GM18505 (cell line): ENCODE measurements at regions not wholly inside any gene's neighbourhood (a gene's known extent, or its start where the extent isn't known, plus 50 kb on each side); places are given as distances from the start of the nearest gene placed in this dataset.

ENCODE experiments used
- ATAC-seq: cut with Tn5 transposase; IDR thresholded peaks from one replicate; pipeline ENCODE4 v1.9.1; 2021; ENCODE audit not compliant: unreplicated experiment
- POLR2A ChIP-seq: IDR thresholded peaks from 4 replicates; pipeline ENCODE4 v1.6.1; 2011; ENCODE audit warnings: borderline replicate concordance; ENCODE audit not compliant: insufficient read depth, insufficient read length; ENCODE audit errors: extremely low read depth

GRCh38 chr3:194269610-194270145 is 81.5 kb downstream of the CPN2 start:
- no peak for ATAC-seq
- no peak for TF ChIP-seq POLR2A

DNA sequence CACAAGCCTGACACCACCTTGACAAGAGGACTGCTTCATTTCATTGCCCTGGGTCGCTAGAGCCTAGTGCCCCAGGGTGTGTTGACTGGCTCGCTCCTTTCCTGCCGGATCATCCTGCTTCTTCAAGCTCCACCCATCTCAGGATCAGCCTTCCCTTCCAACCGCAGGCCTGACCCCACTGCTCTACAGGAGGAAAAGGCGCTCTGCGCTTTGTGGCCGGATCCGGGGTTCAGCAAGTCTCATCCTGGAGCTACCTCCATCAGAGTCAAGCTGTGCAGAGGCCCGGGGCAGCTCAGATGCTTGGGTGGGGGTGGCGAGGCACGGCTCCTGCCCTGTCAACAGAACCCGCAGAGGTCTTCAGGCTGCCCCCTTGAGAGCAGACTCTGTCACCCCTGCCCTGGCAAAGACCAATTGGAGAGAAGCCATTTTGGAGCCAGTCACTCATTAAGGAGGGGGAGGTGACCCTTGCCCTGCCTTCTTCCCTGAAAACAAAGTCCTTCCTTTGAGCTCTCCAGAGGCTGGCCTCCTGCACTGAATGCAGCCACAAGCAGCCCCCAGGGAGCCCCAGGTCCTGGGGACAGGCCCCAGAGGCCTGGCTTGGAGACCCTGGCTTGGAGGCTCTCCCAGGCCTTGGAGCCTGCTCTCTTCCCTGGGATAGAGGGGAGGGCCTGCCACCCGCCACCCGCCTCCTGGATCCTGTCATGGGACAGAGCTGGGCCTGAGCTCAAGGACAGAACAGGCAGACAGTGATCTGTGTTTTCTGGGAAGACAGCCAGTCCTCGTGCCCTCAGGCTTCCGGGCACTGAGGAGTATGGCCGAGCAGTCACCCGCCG is 80.3 kb downstream of the CPN2 start:
- ATAC-seq, result no peak

DNA sequence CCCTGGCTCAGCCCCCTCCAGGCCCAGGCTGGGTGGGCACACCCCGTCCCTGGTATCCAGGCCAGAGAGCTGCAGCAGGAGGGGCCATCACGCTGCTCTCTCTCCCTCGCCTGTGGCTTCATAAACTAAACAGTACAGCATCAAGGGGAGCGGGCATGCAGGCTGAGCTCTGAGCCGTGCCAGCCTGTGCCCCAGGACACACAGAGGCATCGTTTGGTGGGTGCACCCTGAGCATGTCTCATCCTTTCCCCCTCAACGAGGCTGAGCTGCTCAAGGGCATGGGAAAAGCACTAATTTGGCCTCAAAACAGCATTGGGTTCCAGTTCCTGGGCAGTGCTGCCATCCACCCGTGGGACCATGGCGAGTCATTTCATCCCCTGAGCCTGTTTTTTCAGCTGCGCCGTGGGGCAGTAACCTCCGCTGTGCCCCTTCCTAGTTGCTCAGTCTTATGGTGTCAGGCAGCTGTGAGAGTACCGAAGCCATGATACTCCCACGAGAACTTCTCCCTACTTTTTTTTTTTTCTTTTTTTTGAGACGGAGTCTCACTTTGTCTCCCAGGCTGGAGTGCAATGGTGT is 79.6 kb downstream of the CPN2 start:
- TF ChIP-seq POLR2A, result no peak
- no peak for ATAC-seq

More for the DNA sequence above, 80.3 kb downstream of the CPN2 start:
- TF ChIP-seq POLR2A, result no peak

DNA sequence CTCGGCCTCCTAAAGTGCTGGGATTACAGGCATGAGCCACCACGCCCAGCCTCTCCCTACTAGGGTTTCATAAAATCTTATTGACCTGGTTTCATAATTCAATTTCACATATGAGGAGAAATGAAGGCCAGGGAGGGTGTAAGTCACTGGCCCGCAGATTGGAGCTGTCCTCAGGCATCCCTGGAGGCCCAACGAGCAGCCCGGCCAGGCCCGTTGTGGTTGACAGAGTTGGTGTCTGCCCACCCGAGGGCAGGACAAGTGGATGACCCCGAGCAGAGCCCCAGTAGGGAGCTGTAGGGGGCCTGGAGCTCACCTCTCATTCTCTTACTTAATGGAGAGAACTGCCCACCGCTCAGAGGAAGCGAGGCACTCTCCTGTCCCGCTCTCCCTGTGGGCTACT is 78.9 kb downstream of the CPN2 start:
- no peak for TF ChIP-seq POLR2A

DNA sequence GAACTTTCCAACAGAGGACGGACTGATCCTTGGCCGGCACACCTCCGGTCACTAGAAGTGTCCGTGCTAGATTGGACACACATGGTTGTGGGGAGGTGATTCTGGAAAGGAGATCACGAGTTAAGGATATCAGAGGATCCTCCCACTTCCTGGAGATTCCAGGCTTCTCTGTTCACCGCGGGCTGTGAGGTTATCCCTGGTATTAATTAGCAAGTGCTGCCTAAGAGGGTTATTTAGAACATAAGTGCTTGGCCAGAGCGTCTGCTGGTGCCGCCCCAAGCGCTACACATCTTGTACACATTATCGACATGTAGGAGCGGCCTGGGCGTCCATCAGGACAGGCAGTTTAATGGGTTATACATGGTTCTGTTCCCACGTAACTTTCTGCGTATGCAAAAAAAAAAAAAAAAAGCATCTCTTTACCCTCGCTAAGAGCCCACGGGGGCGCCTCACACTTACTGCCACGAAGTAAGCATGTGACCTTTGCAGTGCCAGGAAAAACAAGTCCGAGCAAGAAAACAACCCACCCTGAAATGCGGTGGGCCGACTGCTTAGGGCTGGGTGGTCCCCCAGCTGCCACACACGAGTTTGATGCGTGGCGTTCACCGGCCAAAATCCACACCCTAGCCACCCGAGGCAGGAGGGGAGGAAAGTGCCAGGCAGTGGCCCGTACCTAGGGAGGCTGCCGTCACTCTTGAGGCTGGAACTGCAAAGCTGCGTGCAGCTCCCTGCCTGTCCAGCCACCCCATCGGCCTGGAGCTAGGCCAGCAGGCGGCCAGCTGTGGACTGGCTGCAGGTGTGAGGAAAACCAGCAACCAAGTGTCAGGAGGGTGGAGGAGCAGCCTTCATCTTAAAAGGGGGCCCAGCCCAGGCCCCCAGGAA is 78.0 kb downstream of the CPN2 start:
- no peak for ATAC-seq
- TF ChIP-seq POLR2A, result no peak

More for the DNA sequence above, 78.9 kb downstream of the CPN2 start:
- no peak for ATAC-seq

DNA sequence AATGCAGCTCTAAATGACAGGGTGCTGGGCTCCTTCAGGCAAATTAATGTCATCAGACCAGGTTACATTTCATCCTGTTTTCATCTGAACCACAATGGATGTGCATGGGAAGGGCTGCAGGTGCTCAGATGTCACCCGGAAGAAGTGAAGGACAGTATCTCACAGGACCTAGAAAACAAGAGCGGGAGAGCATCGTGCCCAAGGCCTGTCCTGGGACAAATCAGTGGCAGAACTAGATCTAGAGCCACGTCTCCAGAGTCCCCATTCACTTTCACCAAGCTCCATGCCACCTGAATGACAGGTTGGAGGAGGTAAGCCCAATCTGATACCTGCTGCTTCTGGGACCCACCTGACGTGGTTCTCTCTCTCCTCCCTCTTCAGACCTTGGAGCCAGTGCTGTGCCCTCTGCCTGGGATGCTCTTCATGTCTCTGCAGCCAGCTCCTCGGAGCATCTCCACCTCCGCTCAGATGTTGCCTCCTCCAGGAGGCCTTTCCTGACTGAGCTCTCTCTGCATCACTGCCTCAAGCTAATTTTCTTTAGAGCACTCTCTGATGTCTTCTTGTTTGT is 77.3 kb downstream of the CPN2 start:
- no peak for ATAC-seq
- no peak for TF ChIP-seq POLR2A

GRCh38 chr3:194274424-194275085 is 76.6 kb downstream of the CPN2 start:
- ATAC-seq, result no peak
- no peak for TF ChIP-seq POLR2A

DNA sequence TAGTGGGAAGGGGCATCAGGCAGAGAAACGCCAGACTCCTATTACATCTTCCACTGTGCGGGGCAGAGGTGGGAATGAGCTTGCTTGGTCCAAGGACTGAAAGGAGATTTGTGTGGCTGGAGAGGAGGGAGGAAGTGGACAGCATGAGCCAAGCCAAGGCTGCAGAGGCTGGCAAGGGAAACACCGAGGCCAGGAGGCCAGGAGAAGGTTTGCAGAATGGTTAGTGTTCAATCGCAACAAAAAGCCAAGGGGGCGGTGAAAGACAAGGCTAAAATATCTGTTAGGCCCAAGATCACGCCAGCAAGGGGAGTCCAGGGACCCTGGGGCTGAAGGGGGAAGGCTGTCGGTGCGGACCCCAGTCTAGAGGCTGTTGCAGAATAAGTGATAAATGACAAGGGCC is 75.8 kb downstream of the CPN2 start:
- TF ChIP-seq POLR2A, result no peak
- no peak for ATAC-seq

DNA sequence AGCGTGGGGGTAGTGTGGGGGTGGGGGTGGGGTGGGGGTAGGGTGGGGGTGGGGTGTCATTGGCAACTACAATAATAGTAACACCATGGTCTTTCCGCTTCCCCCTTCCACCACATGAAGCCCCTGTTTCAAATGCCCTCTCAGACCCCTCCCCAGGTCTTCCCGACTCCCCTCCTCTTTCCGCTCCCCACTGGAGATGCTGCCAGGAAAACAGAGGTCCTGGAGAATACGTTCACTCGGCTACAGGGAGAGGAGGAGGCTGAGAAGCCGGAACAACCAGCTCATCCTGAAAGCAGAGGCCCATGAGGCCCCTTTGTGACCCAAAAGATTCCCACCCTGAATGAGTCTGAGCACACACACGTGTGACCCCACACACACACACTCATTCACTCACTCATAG is 75.4 kb downstream of the CPN2 start:
- TF ChIP-seq POLR2A, result no peak
- ATAC-seq, result no peak

DNA sequence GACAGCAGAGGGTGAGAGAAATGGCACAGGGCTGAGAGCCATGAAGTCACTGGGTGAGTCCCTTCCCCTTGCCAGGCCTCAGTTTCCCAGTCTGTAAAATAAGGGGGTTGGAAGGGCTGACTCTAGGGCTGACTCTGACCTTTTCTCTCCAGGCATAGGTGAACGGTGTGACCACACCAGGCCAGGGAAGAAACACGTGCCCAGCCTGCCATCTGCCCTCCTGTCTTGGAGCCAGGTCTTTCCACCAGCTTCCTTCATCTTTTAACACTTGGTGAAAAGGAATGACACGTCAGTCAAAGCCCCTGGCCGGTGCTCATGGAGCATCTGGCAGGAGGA is 74.4 kb downstream of the CPN2 start:
- TF ChIP-seq POLR2A, result no peak
- no peak for ATAC-seq

DNA sequence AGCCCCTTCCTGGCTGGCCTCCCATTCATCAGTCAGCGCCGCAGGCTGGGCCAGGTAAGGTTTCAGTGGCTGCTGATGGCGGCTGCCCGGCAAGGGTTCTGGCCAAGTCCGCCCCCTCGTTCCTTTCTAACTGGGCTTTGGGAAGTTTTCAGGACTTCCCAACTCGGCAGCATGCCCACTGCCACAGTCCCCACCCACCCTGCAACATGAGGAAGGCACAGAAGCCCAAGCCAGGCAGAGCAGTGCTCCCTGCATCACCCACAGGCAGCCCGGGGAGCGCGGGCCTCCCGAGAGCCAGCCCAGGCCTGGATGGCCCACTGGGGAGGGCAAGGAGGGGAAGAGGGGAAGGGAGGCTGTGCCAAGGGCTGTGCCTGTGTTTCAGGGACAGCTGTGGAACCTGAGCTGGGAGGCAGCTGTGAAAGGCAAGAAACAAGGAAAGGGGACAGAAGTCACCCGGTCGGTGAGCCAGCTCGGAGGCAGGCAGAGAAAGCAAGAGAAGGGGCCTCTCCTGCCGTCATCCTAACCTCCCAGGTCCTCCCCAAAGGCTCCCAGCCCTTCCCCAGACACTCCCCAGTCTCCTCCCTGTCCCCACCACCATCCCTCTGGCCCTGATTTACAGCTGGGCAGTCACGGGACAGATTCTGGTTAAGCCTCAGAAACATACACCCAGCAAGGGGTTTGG is 73.9 kb downstream of the CPN2 start:
- no peak for ATAC-seq
- TF ChIP-seq POLR2A, result no peak

- TF ChIP-seq POLR2A, result no peak
- ATAC-seq, result no peak
Observed at GRCh38 chr3:194277786-194278130, 73.4 kb downstream of the CPN2 start.
